ENCODE measurements at regions not wholly inside any gene's neighbourhood (a gene's known extent, or its start where the extent isn't known, plus 50 kb on each side); places are given as distances from the start of the nearest gene placed in this dataset.

DNA sequence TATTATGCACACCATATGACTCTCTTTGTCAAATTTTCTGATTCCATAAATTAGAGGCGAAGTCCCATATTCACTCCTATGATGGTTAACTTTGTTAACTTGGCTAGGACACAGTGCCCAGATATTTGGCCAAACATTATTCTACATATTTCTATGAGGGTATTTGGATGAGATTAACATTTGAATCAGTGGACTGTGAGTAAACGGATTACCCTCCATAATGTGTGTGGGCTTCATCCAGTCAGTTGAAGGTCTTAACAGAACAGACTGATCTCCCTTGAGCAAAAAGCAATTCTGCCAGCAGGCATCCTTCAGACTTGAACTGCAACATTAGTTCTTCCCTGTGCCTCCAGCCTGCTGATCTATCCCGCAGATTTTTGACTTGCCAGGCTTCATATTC, 69.9 kb downstream of the FZD4 start:
- TF ChIP-seq POLR2A (IDR thresholded peaks at IDR 0.05): no peak
- TF ChIP-seq CTCF (IDR thresholded peaks at IDR 0.05): no peak
- no peak for TF ChIP-seq POLR2AphosphoS5 (IDR thresholded peaks at IDR 0.05)
- Histone ChIP-seq H3K27me3 (replicated peaks; ENCODE audit: insufficient read depth) (no peaks in the 10 kb centered on the region), H3K4me1 (replicated peaks) (no peaks in the 10 kb centered on the region), H3K4me3 (no peak overlapping the region), H3K36me3 (no peaks in the 10 kb centered on the region), H3K27ac (no peak overlapping the region), H3K9me3 (no peaks in the 10 kb centered on the region)
- WGBS: 94% methylated on average over 3 of the region's 3 CpGs
- intact Hi-C loops (cut with DNase I): no loop called here
- DNase-seq (ENCODE audit: low spot score): no peak

- Histone ChIP-seq H3K4me1 (replicated peaks) (no peaks in the 10 kb centered on the region), H3K36me3 (no peaks in the 10 kb centered on the region), H3K27ac (no peak overlapping the region), H3K4me3 (no peak overlapping the region), H3K27me3 (replicated peaks; ENCODE audit: insufficient read depth) (no peaks in the 10 kb centered on the region), H3K9me3 (no peaks in the 10 kb centered on the region)
- TF ChIP-seq CTCF (IDR thresholded peaks at IDR 0.05) (no peak), POLR2AphosphoS5 (IDR thresholded peaks at IDR 0.05) (no peak), POLR2A (IDR thresholded peaks at IDR 0.05) (no peak)
- intact Hi-C loops (cut with DNase I): no loop called here
- WGBS: 69% methylated on average over 5 of the region's 5 CpGs
- DNase-seq (ENCODE audit: low spot score): no peak
These were observed 66.8 kb downstream of the FZD4 start for GRCh38 chr11:86888164-86889000.

DNA sequence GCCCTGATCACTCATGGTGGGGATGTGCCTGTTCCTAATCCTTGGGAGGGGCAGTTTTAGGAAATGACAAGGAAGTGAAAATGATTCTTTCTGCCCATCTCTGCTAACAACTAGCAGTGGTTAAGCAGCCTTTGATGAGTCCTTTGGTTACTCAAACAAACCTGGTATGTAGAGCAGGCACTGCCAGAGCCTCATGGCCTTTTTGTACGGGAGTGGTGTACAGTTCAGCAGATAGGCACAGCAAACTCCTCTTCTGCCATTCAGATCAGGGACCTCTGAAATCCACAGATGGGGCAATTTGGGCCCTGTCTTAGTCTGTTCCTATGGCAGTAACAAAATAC, 66.2 kb downstream of the FZD4 start:
- no peaks in the 10 kb centered on the region for H3K27me3 ChIP-seq (replicated peaks; ENCODE audit: insufficient read depth)
- H3K4me3 ChIP-seq: no peak overlapping the region
- H3K9me3 ChIP-seq: no peaks in the 10 kb centered on the region
- intact Hi-C loops (cut with DNase I): no loop called here
- no peak overlapping the region for H3K27ac ChIP-seq
- 54% methylated on average over 1 of the region's 1 CpG for WGBS
- H3K36me3 ChIP-seq: no peaks in the 10 kb centered on the region
- no peak for DNase-seq (ENCODE audit: low spot score)
- no peaks in the 10 kb centered on the region for H3K4me1 ChIP-seq (replicated peaks)
- TF ChIP-seq POLR2A (IDR thresholded peaks at IDR 0.05) (no peak), CTCF (IDR thresholded peaks at IDR 0.05) (no peak)

DNA sequence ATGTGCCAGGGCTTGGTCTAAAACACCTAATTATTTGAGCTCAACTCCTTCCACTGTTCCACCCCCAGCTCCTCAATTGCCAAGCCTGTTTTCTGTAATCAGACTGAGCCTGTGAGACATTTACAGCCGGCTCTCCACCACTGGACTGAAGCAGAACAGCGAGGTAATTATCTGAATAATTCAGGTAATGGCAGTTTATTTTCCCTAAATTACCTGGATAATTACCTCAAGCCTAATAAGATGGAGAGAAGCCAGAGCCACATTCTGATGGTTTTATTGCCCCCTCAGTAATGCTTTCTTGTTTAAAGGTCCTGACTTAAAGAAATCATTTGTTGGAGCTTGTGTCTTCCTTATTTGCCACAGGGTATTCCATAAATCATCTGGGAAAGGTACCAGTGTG, 64.2 kb downstream of the FZD4 start:
- no peaks in the 10 kb centered on the region for H3K27me3 ChIP-seq (replicated peaks; ENCODE audit: insufficient read depth)
- H3K9me3 ChIP-seq: no peaks in the 10 kb centered on the region
- H3K4me1 ChIP-seq (replicated peaks): no peaks in the 10 kb centered on the region
- no peak for DNase-seq (ENCODE audit: low spot score)
- no peak for TF ChIP-seq POLR2AphosphoS5 (IDR thresholded peaks at IDR 0.05)
- TF ChIP-seq CTCF (IDR thresholded peaks at IDR 0.05): no peak
- TF ChIP-seq POLR2A (IDR thresholded peaks at IDR 0.05): no peak
- H3K27ac ChIP-seq: no peak overlapping the region
- intact Hi-C loops (cut with DNase I): no loop called here
- H3K4me3 ChIP-seq: no peak overlapping the region
- 44% methylated on average over 2 of the region's 2 CpGs for WGBS
- H3K36me3 ChIP-seq: no peaks in the 10 kb centered on the region

DNA sequence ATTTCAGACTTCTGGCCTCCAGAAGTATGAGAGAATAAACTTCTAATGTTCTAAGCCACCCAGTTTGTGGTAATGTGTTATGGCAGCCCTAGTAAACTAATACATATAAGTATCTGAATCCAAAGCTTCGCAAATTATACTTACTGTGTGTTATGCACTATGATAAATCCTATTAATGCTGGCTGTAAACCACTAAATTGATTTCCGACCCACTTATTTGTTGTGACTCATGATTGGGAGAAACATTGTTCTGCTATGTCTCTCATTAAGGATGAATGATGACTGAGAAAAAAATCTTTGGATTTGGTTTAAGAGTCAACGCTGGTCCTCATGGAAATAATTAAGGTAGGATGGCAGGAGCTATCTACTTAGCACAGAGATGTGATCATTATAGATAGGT, 62.0 kb downstream of the FZD4 start:
- Histone ChIP-seq H3K36me3 (no peaks in the 10 kb centered on the region), H3K4me1 (replicated peaks) (no peaks in the 10 kb centered on the region), H3K27me3 (replicated peaks; ENCODE audit: insufficient read depth) (no peaks in the 10 kb centered on the region), H3K27ac (no peak overlapping the region), H3K9me3 (no peaks in the 10 kb centered on the region), H3K4me3 (no peak overlapping the region)
- DNase-seq (ENCODE audit: low spot score): no peak
- intact Hi-C loops (cut with DNase I): no loop called here
- TF ChIP-seq POLR2AphosphoS5 (IDR thresholded peaks at IDR 0.05) (no peak), POLR2A (IDR thresholded peaks at IDR 0.05) (no peak), CTCF (IDR thresholded peaks at IDR 0.05) (no peak)
- 95% methylated on average over 3 of the region's 3 CpGs for WGBS

Measured in prostate gland (tissue), 2 donors.